PC-9 (cell line): ENCODE measurements at regions not wholly inside any gene's neighbourhood (a gene's known extent, or its start where the extent isn't known, plus 50 kb on each side); places are given as distances from the start of the nearest gene placed in this dataset.

ENCODE experiments used
- CTCF ChIP-seq: fragments of 200-600 bp; sonication (generic); conservative IDR thresholded peaks from 2 replicates; pipeline ENCODE4 v1.6.1; 2017; ENCODE audit warnings: mixed run types, antibody characterized with exemption, mild to moderate bottlenecking, moderate library complexity
- EZH2 ChIP-seq: fragments of 200-600 bp; sonication (generic); IDR thresholded peaks from 2 replicates; pipeline ENCODE4 v1.8.0; 2017; ENCODE audit warnings: antibody characterized with exemption, low read depth

GRCh38 chr6:122063761-122064160 lies 335.7 kb upstream of the HSF2 start:
- TF ChIP-seq CTCF (no peak), EZH2 (no peak)
